ENCODE measurements at regions not wholly inside any gene's neighbourhood (a gene's known extent, or its start where the extent isn't known, plus 50 kb on each side); places are given as distances from the start of the nearest gene placed in this dataset.
A peak's percentile ranks its signal among the peaks of the same experiment; 100 is the strongest.

DNA sequence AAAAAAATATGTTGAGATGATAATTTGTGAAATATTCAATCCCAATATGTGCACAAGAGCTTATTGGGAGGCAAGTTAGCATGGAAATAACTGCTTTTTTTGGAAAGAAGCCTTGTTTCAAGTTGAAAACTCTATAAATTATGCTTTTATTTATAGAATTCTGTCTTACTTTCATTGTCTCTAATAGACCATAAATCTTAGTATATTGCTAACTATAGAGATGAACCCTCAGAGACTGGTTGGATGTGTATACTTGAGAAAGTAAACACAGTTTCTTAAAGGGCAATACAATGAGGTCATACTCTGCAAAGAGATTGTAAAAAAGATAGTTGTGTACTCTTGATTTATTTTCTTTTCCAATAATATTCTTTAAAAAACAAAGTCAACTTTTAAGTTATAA, 530.3 kb downstream of the SPATA31D1 start:
- TF ChIP-seq, protein P1, sequence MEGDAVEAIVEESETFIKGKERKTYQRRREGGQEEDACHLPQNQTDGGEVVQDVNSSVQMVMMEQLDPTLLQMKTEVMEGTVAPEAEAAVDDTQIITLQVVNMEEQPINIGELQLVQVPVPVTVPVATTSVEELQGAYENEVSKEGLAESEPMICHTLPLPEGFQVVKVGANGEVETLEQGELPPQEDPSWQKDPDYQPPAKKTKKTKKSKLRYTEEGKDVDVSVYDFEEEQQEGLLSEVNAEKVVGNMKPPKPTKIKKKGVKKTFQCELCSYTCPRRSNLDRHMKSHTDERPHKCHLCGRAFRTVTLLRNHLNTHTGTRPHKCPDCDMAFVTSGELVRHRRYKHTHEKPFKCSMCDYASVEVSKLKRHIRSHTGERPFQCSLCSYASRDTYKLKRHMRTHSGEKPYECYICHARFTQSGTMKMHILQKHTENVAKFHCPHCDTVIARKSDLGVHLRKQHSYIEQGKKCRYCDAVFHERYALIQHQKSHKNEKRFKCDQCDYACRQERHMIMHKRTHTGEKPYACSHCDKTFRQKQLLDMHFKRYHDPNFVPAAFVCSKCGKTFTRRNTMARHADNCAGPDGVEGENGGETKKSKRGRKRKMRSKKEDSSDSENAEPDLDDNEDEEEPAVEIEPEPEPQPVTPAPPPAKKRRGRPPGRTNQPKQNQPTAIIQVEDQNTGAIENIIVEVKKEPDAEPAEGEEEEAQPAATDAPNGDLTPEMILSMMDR (IDR thresholded peaks at IDR 0.05) = no peak

DNA sequence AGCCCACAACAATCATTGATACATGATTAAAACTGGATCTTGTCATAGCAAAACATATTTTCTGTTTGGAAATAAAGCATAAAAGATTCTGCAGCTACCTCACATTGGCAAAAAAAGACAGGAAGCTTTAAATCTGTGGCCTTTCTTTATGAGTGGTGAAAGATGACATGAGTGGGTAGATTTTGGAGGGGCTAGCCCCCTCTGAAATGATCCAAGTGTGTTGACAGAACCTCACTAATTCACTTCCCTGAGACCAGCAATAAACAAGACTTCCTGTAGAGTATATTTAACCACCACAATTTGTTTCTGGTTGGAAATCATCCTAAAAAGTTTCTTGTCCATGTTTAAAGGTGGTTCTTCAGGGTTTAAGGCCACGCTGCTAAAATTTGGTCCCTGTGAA, 530.8 kb downstream of the SPATA31D1 start:
- TF ChIP-seq, protein P1 (IDR thresholded peaks at IDR 0.05) = no peak

DNA sequence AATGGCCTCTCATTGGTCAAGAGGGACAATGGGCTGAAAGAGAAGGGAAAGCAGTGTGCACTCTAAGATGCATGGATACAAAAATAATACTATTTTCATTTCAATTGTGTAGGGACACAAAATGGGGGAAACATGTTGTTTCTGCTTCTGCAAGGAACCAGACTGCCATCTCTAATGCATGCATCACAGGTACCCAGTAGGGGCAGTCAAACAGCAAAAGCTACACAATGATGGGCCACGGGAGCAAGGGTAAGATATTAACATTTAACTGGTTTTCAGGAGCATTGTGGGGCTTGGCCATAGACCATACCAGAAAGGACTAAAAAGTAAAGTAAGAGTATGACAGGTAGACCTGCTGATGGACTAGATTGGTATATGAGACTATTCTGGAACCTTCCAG, 535.8 kb downstream of the SPATA31D1 start:
- TF ChIP-seq, protein P1 (IDR thresholded peaks at IDR 0.05) = no peak

DNA sequence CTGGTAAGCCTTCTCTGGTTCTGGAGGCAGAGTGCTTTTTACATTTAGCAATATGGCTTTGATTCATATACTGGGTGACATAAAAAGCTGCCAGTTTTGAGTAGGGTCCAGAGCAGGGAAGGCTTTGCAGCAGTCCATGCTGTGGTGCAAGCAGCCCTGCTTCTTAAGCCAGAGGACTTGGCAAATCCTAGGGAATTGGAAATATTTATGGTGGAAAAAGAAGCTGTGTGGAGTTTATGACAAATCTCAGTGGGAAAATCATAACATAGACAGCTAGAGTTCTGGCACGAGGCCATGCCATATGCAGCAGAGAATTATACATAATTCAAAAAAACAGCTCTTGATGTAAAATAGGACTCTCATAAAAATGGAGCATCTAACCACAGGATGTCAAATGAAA, 536.4 kb downstream of the RASEF start:
- TF ChIP-seq, protein P1 (IDR thresholded peaks at IDR 0.05) = no peak

DNA sequence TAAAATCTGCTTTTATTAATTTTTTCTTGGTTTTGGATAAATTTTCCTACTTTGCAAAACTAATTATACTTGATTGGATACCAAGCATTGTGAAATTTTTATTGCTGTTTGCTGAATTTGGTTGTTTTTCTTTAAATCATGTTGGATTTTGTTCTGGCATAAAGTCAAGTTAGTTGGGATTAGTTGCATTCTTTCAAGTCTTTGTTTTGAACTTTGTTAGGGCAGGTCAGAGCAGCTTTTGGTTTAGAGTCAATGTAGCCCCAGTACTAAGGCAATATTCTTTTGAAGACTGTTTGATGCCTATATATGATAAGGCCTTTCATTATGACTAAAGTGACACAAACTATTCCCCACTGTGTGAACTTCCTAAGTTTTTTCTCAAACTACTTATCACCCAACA, 531.1 kb downstream of the RASEF start:
- TF ChIP-seq, protein P1 (IDR thresholded peaks at IDR 0.05) = no peak

DNA sequence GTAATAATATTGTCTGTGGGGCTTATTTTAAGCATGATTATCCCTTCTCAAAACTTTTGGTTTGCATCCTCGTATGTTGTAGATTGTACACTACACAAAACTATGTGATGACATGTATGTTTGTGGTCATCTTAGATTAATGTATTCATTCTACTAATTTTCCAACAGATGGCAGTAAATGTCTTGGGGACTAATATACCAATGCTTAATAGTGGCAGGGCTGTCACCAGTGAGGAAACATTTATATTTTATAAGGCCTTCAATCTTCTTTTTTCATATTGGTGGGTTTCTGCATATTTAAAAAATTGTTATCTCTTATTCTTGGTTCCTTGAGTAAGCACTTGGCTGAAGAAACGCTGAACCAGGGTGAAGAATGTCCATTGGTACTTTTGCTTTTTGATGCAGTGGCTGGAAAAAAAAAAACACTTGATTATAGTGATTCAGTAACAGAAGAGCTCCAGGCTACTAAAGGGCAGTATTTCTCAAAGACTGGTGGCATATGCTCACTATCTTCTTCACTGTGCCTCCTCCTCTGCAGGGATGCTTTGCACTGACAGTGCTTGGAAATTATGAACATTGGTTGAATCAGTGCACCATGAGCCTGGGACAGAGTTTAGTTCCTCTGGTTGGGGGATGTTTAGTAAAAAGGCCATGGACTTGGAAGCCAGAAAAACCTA, 530.3 kb downstream of the RASEF start:
- TF ChIP-seq, protein P1 (IDR thresholded peaks at IDR 0.05) = peak; percentile 63

DNA sequence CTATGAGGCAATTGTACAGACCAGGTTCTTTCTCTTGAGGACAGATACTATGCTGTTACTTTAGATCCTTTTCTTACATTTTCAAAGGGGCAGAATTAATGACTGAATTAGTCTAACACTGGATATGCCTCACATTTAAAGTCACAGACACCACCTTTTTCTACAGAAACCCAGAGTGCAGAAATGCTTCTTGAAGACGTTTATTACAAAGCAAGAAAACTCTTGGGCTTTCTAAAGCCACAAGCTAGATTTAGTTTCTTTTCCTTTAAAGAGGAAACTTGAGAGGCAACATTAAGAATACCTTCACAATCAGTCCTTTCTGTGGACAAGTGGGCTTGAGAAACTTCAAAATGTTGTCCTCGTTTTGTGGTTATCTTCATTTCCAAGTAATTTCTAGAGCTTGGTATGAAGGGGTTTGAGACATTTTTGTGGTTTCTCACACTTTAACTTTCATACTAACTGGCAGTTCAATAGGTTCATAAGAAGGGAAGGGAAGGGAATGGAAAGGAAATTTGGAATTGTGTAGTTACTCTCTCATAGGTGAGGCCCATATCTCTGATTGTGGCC, 527.4 kb downstream of the RASEF start:
- TF ChIP-seq, protein P1 (IDR thresholded peaks at IDR 0.05) = no peak
